Activated T-cell treated with anti-CD3 and anti-CD28 coated beads, Interleukin-2, amount 50 U/mL, for 72 hours (primary cell): ENCODE measurements at regions not wholly inside any gene's neighbourhood (a gene's known extent, or its start where the extent isn't known, plus 50 kb on each side); places are given as distances from the start of the nearest gene placed in this dataset.

ENCODE experiments used
- ATAC-seq, 2 donors: fragments of 150-1000 bp; cut with Tn5 transposase; replicated peaks in 1 of 2; 2 replicates each; pipeline ENCODE4 v1.10.0; 2021; ENCODE audit warnings: moderate library complexity in 2 of 2, mild to moderate bottlenecking in 1 of 2
- DNase-seq, 2 donors: peaks; one replicate each; pipeline ENCODE4 v3.0.0; 2021 to 2022; ENCODE audit warnings: mixed read lengths in 1 of 2
- H3K27ac Mint-ChIP-seq: one replicate; pipeline ENCODE4 v1.8.0; 2022; ENCODE audit warnings: mild to moderate bottlenecking, moderate library complexity, mixed read lengths
- H3K27me3 Mint-ChIP-seq: one replicate; pipeline ENCODE4 v1.8.0; 2022; ENCODE audit warnings: low read depth, mixed read lengths
- H3K36me3 Mint-ChIP-seq, 2 donors: one replicate each; pipeline ENCODE4 v1.8.0; 2022; ENCODE audit warnings: mixed read lengths in 2 of 2, mild to moderate bottlenecking in 1 of 2; ENCODE audit not compliant: insufficient read depth in 2 of 2
- H3K4me1 Mint-ChIP-seq: one replicate; pipeline ENCODE4 v1.8.0; 2022; ENCODE audit warnings: low read depth, mixed read lengths
- H3K4me3 Mint-ChIP-seq, 2 donors: one replicate each; pipeline ENCODE4 v1.8.0; 2022; ENCODE audit warnings: mild to moderate bottlenecking in 2 of 2, mixed read lengths in 2 of 2, moderate library complexity in 2 of 2
- H3K9me3 Mint-ChIP-seq, 2 donors: one replicate each; pipeline ENCODE4 v1.8.0; 2022; ENCODE audit warnings: mixed read lengths in 2 of 2

DNA sequence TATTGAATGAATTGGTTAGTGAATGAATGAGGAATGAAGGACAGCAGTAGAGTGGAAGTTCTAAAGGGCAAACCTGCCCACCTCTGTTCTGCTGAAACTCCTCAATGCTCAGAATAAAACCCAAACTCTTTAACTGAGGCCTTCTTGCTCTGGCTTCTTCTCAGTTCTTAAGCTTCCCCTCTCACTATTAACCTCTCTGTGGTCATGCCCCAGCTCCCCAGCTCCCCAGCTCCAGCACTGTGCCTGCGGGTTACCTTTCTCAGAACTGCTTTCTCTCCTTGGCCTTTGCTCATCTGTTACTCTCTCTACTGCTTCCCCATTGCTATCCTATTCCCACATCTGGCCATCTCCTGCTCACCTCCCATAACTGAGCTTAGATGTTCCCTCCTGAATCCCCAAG is 137.4 kb downstream of the NXPE2 start:
- DNase-seq, result no peak
- ATAC-seq, result no peak
- H3K9me3 Mint-ChIP-seq, result no peaks in the 10 kb centered on the region
- H3K27ac Mint-ChIP-seq, result no peak overlapping the region
- H3K36me3 Mint-ChIP-seq, result no peaks in the 10 kb centered on the region
- H3K4me3 Mint-ChIP-seq, result no peak overlapping the region
- H3K27me3 Mint-ChIP-seq, result no peaks in the 10 kb centered on the region
- no peaks in the 10 kb centered on the region for H3K4me1 Mint-ChIP-seq

- Mint-ChIP-seq H3K4me3 (no peak overlapping the region), H3K9me3 (no peaks in the 10 kb centered on the region), H3K36me3 (no peaks in the 10 kb centered on the region), H3K4me1 (no peaks in the 10 kb centered on the region), H3K27ac (no peak overlapping the region), H3K27me3 (no peaks in the 10 kb centered on the region)
- no peak for ATAC-seq
- no peak for DNase-seq
Measured at GRCh38 chr11:114816791-114817190, 138.5 kb downstream of the NXPE2 start.

DNA sequence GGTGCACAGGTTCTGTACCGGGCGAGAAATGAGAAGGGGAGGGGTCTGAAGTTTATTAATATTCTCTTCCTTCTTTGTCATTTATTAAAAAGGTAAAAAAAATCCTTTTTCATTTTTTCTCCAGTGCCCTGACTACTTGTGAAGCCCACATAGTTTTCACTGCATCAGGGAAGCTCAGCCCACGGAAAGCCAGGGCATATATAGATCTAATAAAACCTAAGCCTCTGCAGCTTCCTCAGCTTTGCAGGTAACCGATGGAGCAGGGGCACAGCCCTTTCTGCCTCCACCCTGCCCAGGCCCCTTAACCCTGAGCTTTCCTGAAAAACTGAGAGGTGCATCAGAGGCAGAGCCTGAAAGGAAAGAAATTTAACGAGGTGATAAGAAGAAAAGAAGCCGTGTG is 140.1 kb downstream of the NXPE2 start:
- H3K36me3 Mint-ChIP-seq, result no peaks in the 10 kb centered on the region
- DNase-seq (no peak), ATAC-seq (no peak)
- H3K4me1 Mint-ChIP-seq, result no peaks in the 10 kb centered on the region
- H3K9me3 Mint-ChIP-seq, result peaks cover 0 to 1% of the 10 kb centered on the region in 2 donors
- H3K27me3 Mint-ChIP-seq, result no peaks in the 10 kb centered on the region
- H3K4me3 Mint-ChIP-seq, result no peak overlapping the region
- H3K27ac Mint-ChIP-seq, result no peak overlapping the region

DNA sequence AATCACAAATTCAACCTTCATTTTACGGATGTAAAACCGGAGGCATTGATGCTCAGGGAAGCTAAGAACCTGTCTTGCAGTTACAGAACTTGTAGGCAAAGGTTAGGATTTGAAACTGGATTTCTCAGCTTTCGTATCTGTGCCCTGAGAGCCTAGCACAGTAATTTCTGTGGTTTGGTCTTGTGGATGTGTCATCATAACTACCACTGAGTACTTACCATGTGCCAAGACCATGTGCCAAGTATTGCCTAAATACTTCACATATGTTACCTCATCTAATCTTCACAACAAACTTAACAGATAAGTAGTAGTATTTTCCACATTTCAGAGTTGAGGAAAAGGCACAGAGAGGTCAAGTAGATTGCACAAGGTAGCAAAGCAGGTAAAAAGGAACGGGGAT is 140.7 kb downstream of the NXPE2 start:
- peaks cover 0 to 3% of the 10 kb centered on the region in 2 donors for H3K9me3 Mint-ChIP-seq
- no peak overlapping the region for H3K27ac Mint-ChIP-seq
- no peak for ATAC-seq
- no peaks in the 10 kb centered on the region for H3K36me3 Mint-ChIP-seq
- no peak overlapping the region for H3K4me3 Mint-ChIP-seq
- no peaks in the 10 kb centered on the region for H3K27me3 Mint-ChIP-seq
- DNase-seq, result no peak
- H3K4me1 Mint-ChIP-seq, result no peaks in the 10 kb centered on the region

DNA sequence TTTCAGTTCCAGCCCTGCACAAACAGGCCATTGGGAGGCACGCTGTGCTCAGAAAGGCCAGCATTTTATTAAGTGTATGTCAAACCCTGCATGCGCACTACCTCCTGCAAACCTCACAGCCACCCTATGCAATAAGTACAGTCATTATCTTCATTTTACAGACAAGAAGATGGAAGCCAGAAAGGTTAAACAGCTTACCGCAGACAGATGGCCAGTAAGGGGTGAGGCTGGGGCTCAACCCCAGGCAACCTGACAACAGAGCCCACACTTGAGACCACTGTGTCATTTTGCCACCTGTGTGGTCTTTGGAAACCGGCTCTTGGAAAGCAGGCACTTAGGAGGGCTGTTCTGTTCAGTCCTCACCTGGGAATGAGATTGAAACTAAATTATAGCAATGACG is 142.3 kb downstream of the NXPE2 start:
- H3K4me1 Mint-ChIP-seq, result no peaks in the 10 kb centered on the region
- DNase-seq, result no peak
- no peaks in the 10 kb centered on the region for H3K36me3 Mint-ChIP-seq
- no peak for ATAC-seq
- H3K27ac Mint-ChIP-seq, result no peak overlapping the region
- peaks cover 0 to 3% of the 10 kb centered on the region in 2 donors for H3K9me3 Mint-ChIP-seq
- H3K27me3 Mint-ChIP-seq, result no peaks in the 10 kb centered on the region
- no peak overlapping the region for H3K4me3 Mint-ChIP-seq

GRCh38 chr11:114821621-114822412 is 143.5 kb downstream of the NXPE2 start:
- Mint-ChIP-seq H3K4me1 (no peaks in the 10 kb centered on the region), H3K4me3 (no peak overlapping the region), H3K27me3 (no peaks in the 10 kb centered on the region), H3K9me3 (peaks cover 0 to 3% of the 10 kb centered on the region in 2 donors), H3K36me3 (no peaks in the 10 kb centered on the region), H3K27ac (no peak overlapping the region)
- no peak for ATAC-seq
- DNase-seq, result no peak

GRCh38 chr11:114826910-114827442 is 148.6 kb downstream of the NXPE2 start:
- H3K27ac Mint-ChIP-seq, result no peak overlapping the region
- ATAC-seq (no peak), DNase-seq (no peak)
- no peak overlapping the region for H3K4me3 Mint-ChIP-seq
- H3K36me3 Mint-ChIP-seq, result no peaks in the 10 kb centered on the region
- no peaks in the 10 kb centered on the region for H3K27me3 Mint-ChIP-seq
- no peaks in the 10 kb centered on the region for H3K4me1 Mint-ChIP-seq
- H3K9me3 Mint-ChIP-seq, result peaks cover 0 to 3% of the 10 kb centered on the region in 2 donors

DNA sequence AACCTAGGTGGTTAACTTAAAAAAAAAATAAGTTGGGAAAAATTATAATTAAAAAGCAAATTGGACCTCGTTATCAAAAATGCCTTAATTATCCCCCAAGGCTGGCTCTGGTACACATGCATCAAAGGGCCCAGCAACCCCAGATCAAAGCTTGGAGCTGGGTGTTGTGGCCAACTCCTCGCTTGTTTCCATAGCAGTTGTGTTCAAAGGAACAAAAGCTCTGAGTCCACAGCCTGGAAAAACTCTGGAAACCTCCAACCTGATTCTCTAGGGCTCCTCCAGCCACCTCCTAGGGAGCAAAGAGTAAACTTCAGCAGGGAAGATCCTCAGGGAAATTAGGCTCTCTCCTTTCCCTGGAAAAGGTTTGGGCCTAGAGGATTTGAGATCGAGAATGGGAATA is 149.4 kb downstream of the NXPE2 start:
- no peaks in the 10 kb centered on the region for H3K4me1 Mint-ChIP-seq
- no peak overlapping the region for H3K27ac Mint-ChIP-seq
- no peak for DNase-seq

DNA sequence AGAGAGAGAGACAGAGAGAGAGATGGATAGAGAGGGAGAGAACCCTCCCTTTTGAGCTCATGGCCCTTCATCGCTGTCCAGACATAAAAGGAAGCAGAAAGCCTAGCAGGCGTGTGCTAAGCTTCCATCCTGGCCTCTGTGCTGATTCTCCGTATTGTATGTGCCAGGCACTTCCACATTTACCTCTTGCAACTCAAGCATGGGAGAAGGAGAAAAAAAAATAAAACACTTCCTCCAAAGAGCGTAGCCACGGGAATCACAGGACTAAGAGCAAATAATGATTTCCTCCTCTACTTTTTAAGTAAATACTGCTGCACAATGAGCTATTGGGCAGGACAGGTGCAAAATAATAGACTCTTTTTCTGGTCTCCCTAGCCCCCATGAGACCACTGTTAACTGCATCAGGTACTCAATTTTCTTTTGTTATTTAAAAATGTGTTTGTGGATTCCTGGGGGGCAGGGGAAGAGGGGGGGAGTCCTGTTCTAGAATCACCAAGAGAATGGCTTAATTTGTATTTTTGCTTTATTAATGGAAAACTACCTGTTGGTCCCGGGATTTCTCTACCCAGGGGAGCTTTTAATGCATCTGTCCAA is 154.3 kb downstream of the NXPE2 start:
- Mint-ChIP-seq H3K9me3 (no peaks in the 10 kb centered on the region), H3K36me3 (no peaks in the 10 kb centered on the region), H3K27me3 (no peaks in the 10 kb centered on the region), H3K4me3 (no peak overlapping the region), H3K27ac (no peak overlapping the region), H3K4me1 (no peaks in the 10 kb centered on the region)
- no peak for ATAC-seq
- DNase-seq, result no peak

More for the DNA sequence above, 149.4 kb downstream of the NXPE2 start:
- no peak for ATAC-seq
- Mint-ChIP-seq H3K27me3 (no peaks in the 10 kb centered on the region), H3K4me3 (no peak overlapping the region), H3K36me3 (no peaks in the 10 kb centered on the region), H3K9me3 (peaks cover 0 to 3% of the 10 kb centered on the region in 2 donors)

GRCh38 chr11:114836161-114836560 is 157.8 kb downstream of the NXPE2 start:
- Mint-ChIP-seq H3K4me3 (no peak overlapping the region), H3K27me3 (no peaks in the 10 kb centered on the region), H3K27ac (no peak overlapping the region), H3K9me3 (peaks cover 5 to 6% of the 10 kb centered on the region in 2 donors), H3K4me1 (no peaks in the 10 kb centered on the region), H3K36me3 (peaks cover 0 to 4% of the 10 kb centered on the region in 2 donors)
- no peak for DNase-seq
- ATAC-seq, result no peak

- Mint-ChIP-seq H3K27me3 (no peaks in the 10 kb centered on the region), H3K36me3 (no peaks in the 10 kb centered on the region), H3K9me3 (no peaks in the 10 kb centered on the region), H3K27ac (no peak overlapping the region), H3K4me1 (no peaks in the 10 kb centered on the region), H3K4me3 (no peak overlapping the region)
- ATAC-seq, result no peak
- no peak for DNase-seq
Measured at GRCh38 chr11:114844896-114845295, 166.6 kb downstream of the NXPE2 start.

DNA sequence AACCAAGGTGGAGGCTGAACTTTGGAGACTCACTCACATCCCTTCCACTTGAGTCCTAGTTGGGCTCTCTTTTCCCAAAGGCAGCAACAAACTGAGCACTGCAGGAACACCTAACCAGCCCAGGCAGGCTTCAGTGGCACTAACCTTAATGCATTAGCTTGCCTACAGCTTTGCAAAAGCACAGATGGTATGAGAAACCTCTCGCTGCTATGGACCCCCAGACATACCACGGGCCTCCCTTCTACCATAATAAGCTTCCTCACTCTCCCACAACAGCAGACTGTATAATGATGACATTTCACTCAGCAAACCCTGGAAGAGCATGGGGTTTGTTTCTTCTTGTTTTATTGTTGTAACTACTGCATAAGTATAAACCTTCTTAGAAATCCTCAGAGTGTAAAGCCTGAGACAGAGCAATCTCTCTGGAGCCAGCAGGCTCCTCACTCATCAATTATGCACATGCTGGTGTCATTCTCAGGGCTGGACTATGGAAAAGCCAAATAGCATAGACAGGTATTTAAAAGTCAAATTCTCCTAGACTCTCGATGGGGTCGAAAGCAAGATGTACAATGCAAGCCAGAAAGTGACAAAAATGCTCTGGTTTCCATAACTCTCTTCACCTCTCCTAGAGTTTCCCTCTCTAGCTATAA is 167.6 kb downstream of the NXPE2 start:
- Mint-ChIP-seq H3K4me1 (no peaks in the 10 kb centered on the region), H3K27ac (no peak overlapping the region), H3K9me3 (no peaks in the 10 kb centered on the region), H3K27me3 (no peaks in the 10 kb centered on the region), H3K36me3 (no peaks in the 10 kb centered on the region), H3K4me3 (no peak overlapping the region)
- ATAC-seq (no peak), DNase-seq (no peak)

- ATAC-seq, result no peak
- H3K9me3 Mint-ChIP-seq, result no peaks in the 10 kb centered on the region
- DNase-seq, result no peak
- no peaks in the 10 kb centered on the region for H3K27me3 Mint-ChIP-seq
- no peak overlapping the region for H3K4me3 Mint-ChIP-seq
- no peak overlapping the region for H3K27ac Mint-ChIP-seq
- no peaks in the 10 kb centered on the region for H3K4me1 Mint-ChIP-seq
- H3K36me3 Mint-ChIP-seq, result no peaks in the 10 kb centered on the region
Measured at GRCh38 chr11:114846416-114846791, 168.1 kb downstream of the NXPE2 start.
